ENCODE measurements at regions not wholly inside any gene's neighbourhood (a gene's known extent, or its start where the extent isn't known, plus 50 kb on each side); places are given as distances from the start of the nearest gene placed in this dataset.

DNA sequence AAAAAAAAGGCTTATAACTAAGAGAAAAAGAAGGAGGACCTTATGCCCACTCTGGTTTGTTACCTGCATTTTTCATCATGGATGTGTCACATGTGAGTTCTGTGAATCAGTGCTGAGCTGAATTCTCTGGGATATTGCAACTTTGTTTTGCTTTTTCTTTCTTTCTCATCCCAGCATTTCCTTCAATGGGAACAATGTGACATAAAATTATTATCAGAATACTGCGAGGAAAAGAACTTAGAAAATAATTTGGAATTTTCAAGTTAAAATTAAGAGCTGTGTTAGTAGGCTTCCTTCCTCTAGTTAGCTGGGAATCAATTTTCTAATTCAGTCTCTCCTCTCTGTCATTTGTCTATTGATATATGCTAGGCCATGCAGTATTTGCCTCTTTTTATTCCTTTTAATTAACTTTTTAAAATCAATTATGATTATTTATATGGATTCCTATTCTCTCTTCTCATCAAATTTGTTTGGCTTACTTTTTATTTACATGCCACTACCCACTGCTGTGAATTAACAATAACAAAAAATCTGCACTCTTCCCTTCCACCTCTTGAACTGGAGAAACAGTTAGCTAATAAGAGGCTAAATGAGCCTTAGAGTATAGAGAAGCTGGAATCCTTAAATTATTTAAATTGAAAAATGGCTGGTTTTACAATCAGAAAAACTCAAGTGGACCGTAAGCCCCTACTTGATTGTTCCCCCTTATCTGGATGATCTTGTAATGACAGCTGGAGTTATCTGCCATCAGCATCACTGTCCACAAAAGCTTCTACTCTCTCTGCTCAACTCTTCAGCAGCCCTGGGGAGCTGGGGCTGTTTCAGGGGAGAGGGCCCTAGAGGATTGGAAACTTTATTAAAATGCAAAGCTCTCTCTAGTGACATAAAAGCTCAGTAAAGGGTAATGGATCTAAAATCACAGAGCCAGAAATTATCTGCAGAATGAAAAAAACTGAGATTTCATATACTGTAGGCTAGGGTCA lies 95.3 kb upstream of the SOX2 start (continued):
- TF ChIP-seq, protein P1, sequence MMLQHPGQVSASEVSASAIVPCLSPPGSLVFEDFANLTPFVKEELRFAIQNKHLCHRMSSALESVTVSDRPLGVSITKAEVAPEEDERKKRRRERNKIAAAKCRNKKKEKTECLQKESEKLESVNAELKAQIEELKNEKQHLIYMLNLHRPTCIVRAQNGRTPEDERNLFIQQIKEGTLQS (IDR thresholded peaks at IDR 0.05; ENCODE audit: insufficient read depth, low read depth, low read length), result no peak
- no peak for TF ChIP-seq SAP30 (IDR thresholded peaks at IDR 0.05; ENCODE audit: insufficient read depth, insufficient replicate concordance, low read length)
- no peak for TF ChIP-seq RAD21 (IDR thresholded peaks at IDR 0.05 in 1 of 2, conservative IDR thresholded peaks at IDR 0.05 in 1 of 2; ENCODE audit: low read depth in 2 of 2, low read length in 2 of 2)
- TF ChIP-seq MAFK (IDR thresholded peaks at IDR 0.05; ENCODE audit: low read depth, low read length), result no peak
- TF ChIP-seq KDM4A (IDR thresholded peaks at IDR 0.05; ENCODE audit: low read depth, low read length, severe bottlenecking), result no peak
- TF ChIP-seq SRF (IDR thresholded peaks at IDR 0.05; ENCODE audit: low read depth, low read length), result no peak
- TF ChIP-seq PHF8 (conservative IDR thresholded peaks at IDR 0.05; ENCODE audit: low read depth, low read length), result no peak
- TF ChIP-seq FOSL1 (IDR thresholded peaks at IDR 0.05; ENCODE audit: insufficient read depth, low read depth, low read length), result no peak
- TF ChIP-seq, protein P2, sequence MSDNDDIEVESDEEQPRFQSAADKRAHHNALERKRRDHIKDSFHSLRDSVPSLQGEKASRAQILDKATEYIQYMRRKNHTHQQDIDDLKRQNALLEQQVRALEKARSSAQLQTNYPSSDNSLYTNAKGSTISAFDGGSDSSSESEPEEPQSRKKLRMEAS (IDR thresholded peaks at IDR 0.05), result no peak
